K562 (cell line): ENCODE measurements at regions not wholly inside any gene's neighbourhood (a gene's known extent, or its start where the extent isn't known, plus 50 kb on each side); places are given as distances from the start of the nearest gene placed in this dataset.

ENCODE experiments used
- ATAC-seq: fragments of 200-7000 bp; cut with Tn5 transposase; 3 replicates; pipeline ENCODE4 v1.9.1; 2020; ENCODE audit warnings: moderate library complexity
- BruUV-seq: library from RNA; stranded (reverse); fragments of 400-500 nt; replicated peaks from 2 replicates; lab custom pipeline; 2021; lab: Mats Ljungman, UMichigan
- CTCF ChIA-PET: fragments of 300-600 bp; formaldehyde crosslinking; extraction: SDS; loops from one replicate; lab custom pipeline; 2021; ENCODE audit warnings: low intra/inter-chr PET ratio; lab: Yijun Ruan, JAX
- POLR2A ChIA-PET: fragments of 300-600, 350-650 bp; sonication (Branson Sonifier 250); formaldehyde crosslinking; extraction: SDS; loops from one replicate; lab custom pipeline; 2021; ENCODE audit warnings: antibody characterized with exemption, inconsistent platforms; lab: Yijun Ruan, JAX
- DNase-seq, 4 experiments: peaks; one replicate each; pipeline versions ENCODE4 v3.0.0 to v3.0.0-alpha.2; 2011 to 2018; ENCODE audit warnings: low spot score in 3 of 4, mixed read lengths in 3 of 4; ENCODE audit errors: extremely low read depth in 1 of 4
- FAIRE-seq: peaks from 2 replicates; lab custom pipeline; 2011; peaks lifted over from hg19 to GRCh38; lab: Jason Lieb, UNC
- H2AFZ ChIP-seq: 2 replicates; pipeline ENCODE4 v1.6.0; 2011; ENCODE audit warnings: low read depth, low read length, control low read depth, inconsistent platforms
- H3K27ac ChIP-seq: fragments of 200-600 bp; 3 replicates; pipeline ENCODE4 v1.8.0; 2011; ENCODE audit warnings: low read depth, mild to moderate bottlenecking, control low read depth, inconsistent platforms, low read length, moderate library complexity, mixed read lengths; ENCODE audit errors: extremely low read depth
- H3K27me3 ChIP-seq, 2 experiments: fragments of 300-600 bp in 1 of 2; 2 replicates in 1 of 2; 3 replicates in 1 of 2; pipeline versions ENCODE4 v1.6.0 to v1.8.0; 2011; ENCODE audit warnings: inconsistent platforms in 2 of 2, low read length in 2 of 2, mild to moderate bottlenecking in 1 of 2, mixed read lengths in 1 of 2, moderate library complexity in 1 of 2; ENCODE audit not compliant: control insufficient read depth in 2 of 2, insufficient read depth in 2 of 2
- H3K36me3 ChIP-seq: fragments of 300-600 bp; 3 replicates; pipeline ENCODE4 v1.8.0; 2011; ENCODE audit warnings: mild to moderate bottlenecking, low read length, inconsistent platforms; ENCODE audit not compliant: control insufficient read depth, insufficient read depth
- H3K4me1 ChIP-seq, 2 experiments: fragments of 200-600 bp in 1 of 2; replicated peaks in 1 of 2; 2 replicates in 1 of 2; 3 replicates in 1 of 2; pipeline versions ENCODE4 v1.5.1 to v1.8.0; 2011; ENCODE audit warnings: inconsistent platforms in 2 of 2, low read length in 2 of 2, mild to moderate bottlenecking in 1 of 2, mixed read lengths in 1 of 2, moderate library complexity in 1 of 2; ENCODE audit not compliant: control insufficient read depth in 2 of 2, insufficient read depth in 2 of 2
- H3K4me2 ChIP-seq: 2 replicates; pipeline ENCODE4 v1.6.1; 2011; ENCODE audit warnings: low read length, control low read depth, inconsistent platforms, mixed read lengths; ENCODE audit not compliant: insufficient read depth
- H3K4me3 ChIP-seq: fragments of 200-600 bp; sonication (generic), shearing (Covaris generic); 2 replicates; pipeline ENCODE4 v1.5.1; 2016; ENCODE audit warnings: control low read depth, inconsistent platforms
- H3K79me2 ChIP-seq: fragments of 200-600 bp; 3 replicates; pipeline ENCODE4 v1.8.0; 2011; ENCODE audit warnings: low read length, inconsistent platforms; ENCODE audit not compliant: control insufficient read depth, insufficient read depth
- H3K9ac ChIP-seq, 2 experiments: 2 replicates each; pipeline versions ENCODE4 v1.6.0 to v1.6.1; 2011; ENCODE audit warnings: low read depth in 2 of 2, low read length in 2 of 2, control low read depth in 1 of 2, inconsistent platforms in 1 of 2, mild to moderate bottlenecking in 1 of 2, mixed read lengths in 1 of 2; ENCODE audit not compliant: insufficient read depth in 1 of 2
- H3K9me1 ChIP-seq: one replicate; pipeline ENCODE4 v1.6.0; 2011; ENCODE audit warnings: inconsistent platforms, mild to moderate bottlenecking, low read length, moderate library complexity; ENCODE audit not compliant: control insufficient read depth, insufficient read depth
- H3K9me3 ChIP-seq: replicated peaks from 2 replicates; pipeline ENCODE4 v1.5.1; 2011; ENCODE audit warnings: low read depth, low read length, inconsistent platforms; ENCODE audit not compliant: control insufficient read depth, insufficient read depth
- H4K20me1 ChIP-seq: replicated peaks from 2 replicates; pipeline ENCODE4 v1.6.1; 2011; ENCODE audit warnings: low read length, inconsistent platforms, mixed read lengths; ENCODE audit not compliant: control insufficient read depth, insufficient read depth
- ARNT ChIP-seq, 2 experiments: fragments of 450-650 bp; IDR thresholded peaks; 2 replicates each; pipeline ENCODE4 v1.6.1; 2016; ENCODE audit warnings: mild to moderate bottlenecking in 1 of 2
- BCOR ChIP-seq: fragments of 450-650 bp; IDR thresholded peaks from 2 replicates; pipeline ENCODE4 v1.6.1; 2016
- CC2D1A ChIP-seq: fragments of 450-650 bp; IDR thresholded peaks from 2 replicates; pipeline ENCODE4 v1.6.1; 2017; ENCODE audit warnings: mild to moderate bottlenecking
- GABPB1 ChIP-seq: sonication (generic); formaldehyde crosslinking; IDR thresholded peaks from 2 replicates; pipeline ENCODE4 v1.8.0; 2022; ENCODE audit warnings: mild to moderate bottlenecking, missing genetic modification reagents
- GATA2 ChIP-seq: sonication (generic); formaldehyde crosslinking; IDR thresholded peaks from 2 replicates; pipeline ENCODE4 v1.4.0; 2020; ENCODE audit warnings: mild to moderate bottlenecking, missing genetic modification reagents
- HNRNPUL1 ChIP-seq: fragments of 200-400 bp; formaldehyde crosslinking; IDR thresholded peaks from 2 replicates; pipeline ENCODE4 v1.6.1; 2017; ENCODE audit warnings: low read length
- KAT2B ChIP-seq: IDR thresholded peaks from one replicate; pipeline ENCODE4 v1.6.1; 2012; ENCODE audit warnings: low read depth, mild to moderate bottlenecking, control low read depth, inconsistent platforms, low read length, moderate library complexity
- KDM5B ChIP-seq: fragments of 200-600 bp; sonication (generic); IDR thresholded peaks from 2 replicates; pipeline ENCODE4 v1.6.1; 2012; ENCODE audit warnings: low read depth, mild to moderate bottlenecking, moderate library complexity, low read length, control low read depth, inconsistent platforms; ENCODE audit not compliant: insufficient replicate concordance
- NFATC3 ChIP-seq: fragments of 450-650 bp; IDR thresholded peaks from 2 replicates; pipeline ENCODE4 v1.6.1; 2017; ENCODE audit warnings: mild to moderate bottlenecking
- POLR2AphosphoS5 ChIP-seq: IDR thresholded peaks from 2 replicates; pipeline ENCODE4 v1.6.1; 2011; ENCODE audit warnings: mild to moderate bottlenecking, low read depth, low read length, moderate library complexity; ENCODE audit not compliant: control insufficient read depth, insufficient read depth
- SRSF7 ChIP-seq: fragments of 200-400 bp; formaldehyde crosslinking; optimal IDR thresholded peaks from 2 replicates; pipeline ENCODE3; 2017; ENCODE audit warnings: mild to moderate bottlenecking, low read depth, low read length
- TOE1 ChIP-seq, 2 experiments: fragments of 450-650 bp in 1 of 2; sonication (generic) in 1 of 2; formaldehyde crosslinking in 1 of 2; IDR thresholded peaks; 2 replicates each; pipeline versions ENCODE4 v1.7.1 to v1.8.0; 2016 to 2022; ENCODE audit warnings: borderline replicate concordance in 2 of 2, mild to moderate bottlenecking in 2 of 2, antibody characterized with exemption in 1 of 2, inconsistent platforms in 1 of 2, low read depth in 1 of 2, missing genetic modification reagents in 1 of 2, moderate library complexity in 1 of 2
- ZC3H11A ChIP-seq: IDR thresholded peaks from 2 replicates; pipeline ENCODE4 v1.6.1; 2012; ENCODE audit warnings: low read depth, low read length, improper control_type of control experiment
- ZNF217 ChIP-seq: sonication (generic); formaldehyde crosslinking; IDR thresholded peaks from 2 replicates; pipeline ENCODE4 v1.8.0; 2022; ENCODE audit warnings: mild to moderate bottlenecking, missing genetic modification reagents
- ZSCAN29 ChIP-seq: fragments of 450-650 bp; IDR thresholded peaks from 2 replicates; pipeline ENCODE4 v1.6.1; 2017
- WGBS: fragments of 100-300 bp; shearing (Covaris generic); methylation state at CpG from one replicate; pipeline ENCODE4 v1.1.6; 2016; ENCODE audit warnings: low coverage, mixed read lengths; ENCODE audit not compliant: insufficient coverage; ENCODE audit errors: missing lambda C conversion rate; 5-methylcytosine and 5-hydroxymethylcytosine counted together
- in situ Hi-C: fragments of 300-500 bp; cut with MboI; formaldehyde crosslinking; loops from 4 replicates; pipeline ENCODE4 v1.15.0; 2018; ENCODE audit warnings: inconsistent platforms, mixed read lengths
- intact Hi-C: fragments of 100-400 bp; cut with micrococcal nuclease; formaldehyde crosslinking; loops from 2 replicates; pipeline ENCODE4 v1.14.2; 2022

DNA sequence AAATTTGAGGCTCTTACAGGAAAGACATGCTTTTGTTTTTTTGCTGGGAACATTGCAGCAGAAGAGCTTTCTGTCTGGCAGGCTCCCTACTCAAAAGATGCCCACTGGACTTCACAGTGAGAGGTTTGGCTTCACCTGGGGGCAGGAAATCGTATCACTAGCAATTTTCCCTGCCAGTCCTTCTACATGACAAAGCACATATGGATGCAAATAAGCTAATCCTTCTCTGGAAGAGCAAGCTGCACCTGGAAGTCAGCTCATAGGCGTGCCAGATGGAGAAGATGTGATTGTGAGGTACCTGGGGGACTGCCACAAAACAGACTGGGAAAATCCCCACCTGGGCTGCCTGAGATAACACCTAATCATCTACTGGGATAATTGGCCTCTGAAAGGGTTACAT lies 195.0 kb upstream of the CPHXL start:
- Histone ChIP-seq H3K9ac (no peak overlapping the region), H3K79me2 (no peaks in the 10 kb centered on the region), H3K27ac (no peak overlapping the region), H4K20me1 (no peaks in the 10 kb centered on the region), H3K9me3 (no peaks in the 10 kb centered on the region), H3K9me1 (no peaks in the 10 kb centered on the region), H3K4me3 (no peak overlapping the region), H3K4me1 (no peaks in the 10 kb centered on the region), H3K27me3 (no peaks in the 10 kb centered on the region), H3K36me3 (no peaks in the 10 kb centered on the region), H3K4me2 (no peak overlapping the region), H2AFZ (no peak overlapping the region)
- ChIA-PET POLR2A (no interaction called here), CTCF (no interaction called here)
- intact Hi-C loops: no loop called here
- BruUV-seq: no TSS peak
- DNase-seq: no peak
- TF ChIP-seq SRSF7 (no peak), ZSCAN29 (no peak), CC2D1A (no peak), ZC3H11A (no peak), KAT2B (no peak), POLR2AphosphoS5 (no peak), NFATC3 (no peak), KDM5B (no peak), GABPB1 (no peak), BCOR (no peak), TOE1 (IDR thresholded peaks at IDR 0.05; ENCODE audit: borderline replicate concordance) (no peak), TOE1 (CRISPR knock-in tag; IDR thresholded peaks at IDR 0.05; ENCODE audit: borderline replicate concordance, low read depth) (no peak), GATA2 (CRISPR knock-in tag) (no peak), ZNF217 (CRISPR knock-in tag) (no peak), ARNT (IDR thresholded peaks at IDR 0.05) (no peak), HNRNPUL1 (no peak)
- in situ Hi-C loops: no loop called here
- WGBS: 6% methylated on average over 2 of the region's 2 CpGs
- ATAC-seq: no peak
- FAIRE-seq: no peak
